Keratinocyte (primary cell): ENCODE measurements at regions not wholly inside any gene's neighbourhood (a gene's known extent, or its start where the extent isn't known, plus 50 kb on each side); places are given as distances from the start of the nearest gene placed in this dataset.

Experiments used
- DNase-seq: peaks from one replicate; pipeline ENCODE4 v3.0.0-alpha.2; 2011; ENCODE audit warnings: low read depth, missing footprints, low spot score
- FAIRE-seq: peaks from 2 replicates; lab custom pipeline; 2011; peaks lifted over from hg19 to GRCh38; lab: Jason Lieb, UNC
- H2AFZ ChIP-seq: 2 replicates; pipeline ENCODE4 v1.6.0; 2012; ENCODE audit warnings: low read length, control low read depth, inconsistent platforms; ENCODE audit not compliant: control insufficient read depth
- H3K27ac ChIP-seq: 2 replicates; pipeline ENCODE4 v1.5.1; 2011; ENCODE audit warnings: low read length; ENCODE audit not compliant: control insufficient read depth, insufficient read depth
- H3K27me3 ChIP-seq: 3 replicates; pipeline ENCODE4 v1.6.0; 2011; ENCODE audit warnings: low read length; ENCODE audit not compliant: control insufficient read depth, insufficient read depth; ENCODE audit errors: extremely low read depth
- H3K36me3 ChIP-seq, 2 experiments: 2 replicates in 1 of 2; 3 replicates in 1 of 2; pipeline ENCODE4 v1.5.1; 2011; ENCODE audit warnings: low read length in 2 of 2, mild to moderate bottlenecking in 1 of 2; ENCODE audit not compliant: control insufficient read depth in 2 of 2, insufficient read depth in 2 of 2; ENCODE audit errors: extremely low read depth in 1 of 2
- H3K4me1 ChIP-seq: 3 replicates; pipeline ENCODE4 v1.5.1; 2011; ENCODE audit warnings: low read length; ENCODE audit not compliant: control insufficient read depth, insufficient read depth; ENCODE audit errors: extremely low read depth
- H3K4me2 ChIP-seq: 3 replicates; pipeline ENCODE4 v1.6.0; 2011; ENCODE audit warnings: low read depth, low read length; ENCODE audit not compliant: control insufficient read depth, insufficient read depth; ENCODE audit errors: extremely low read depth
- H3K4me3 ChIP-seq, 3 experiments: fragments of 200-600 bp in 1 of 3; sonication (generic) in 1 of 3; 2 replicates in 2 of 3; 3 replicates in 1 of 3; pipeline ENCODE4 v1.5.1; 2011 to 2016; ENCODE audit warnings: low read length in 3 of 3, mild to moderate bottlenecking in 3 of 3, control low read depth in 2 of 3, inconsistent platforms in 1 of 3, low read depth in 1 of 3, mixed read lengths in 1 of 3, mixed run types in 1 of 3, moderate library complexity in 1 of 3; ENCODE audit not compliant: control insufficient read depth in 2 of 3, insufficient read depth in 2 of 3; ENCODE audit errors: extremely low read depth in 1 of 3
- H3K79me2 ChIP-seq: 2 replicates; pipeline ENCODE4 v1.6.0; 2012; ENCODE audit warnings: low read length; ENCODE audit not compliant: control insufficient read depth, insufficient read depth
- H3K9ac ChIP-seq: 3 replicates; pipeline ENCODE4 v1.6.0; 2011; ENCODE audit warnings: low read length; ENCODE audit not compliant: control insufficient read depth, insufficient read depth; ENCODE audit errors: extremely low read depth
- H3K9me1 ChIP-seq: 3 replicates; pipeline ENCODE4 v1.6.0; 2011; ENCODE audit warnings: low read length; ENCODE audit not compliant: control insufficient read depth, insufficient read depth; ENCODE audit errors: extremely low read depth
- H3K9me3 ChIP-seq: 2 replicates; pipeline ENCODE4 v1.5.1; 2012; ENCODE audit warnings: low read depth, low read length; ENCODE audit not compliant: control insufficient read depth
- H4K20me1 ChIP-seq: 3 replicates; pipeline ENCODE4 v1.6.0; 2011; ENCODE audit warnings: low read length; ENCODE audit not compliant: control insufficient read depth, insufficient read depth; ENCODE audit errors: extremely low read depth
- CTCF ChIP-seq, 3 experiments: IDR thresholded peaks in 1 of 3; conservative IDR thresholded peaks in 1 of 3; optimal IDR thresholded peaks in 1 of 3; 2 replicates in 2 of 3; 3 replicates in 1 of 3; pipeline versions ENCODE3 to v1.5.1; 2011; ENCODE audit warnings: low read length in 3 of 3, mild to moderate bottlenecking in 3 of 3, moderate library complexity in 2 of 3, control low read depth in 1 of 3, inconsistent platforms in 1 of 3; ENCODE audit not compliant: insufficient read depth in 2 of 3; ENCODE audit errors: extremely low read depth in 1 of 3
- EZH2 ChIP-seq: IDR thresholded peaks from one replicate; pipeline ENCODE4 v1.6.1; 2012; ENCODE audit warnings: inconsistent platforms, mild to moderate bottlenecking, low read length, moderate library complexity
- dilution Hi-C: fragments of 300-500 bp; cut with MboI; formaldehyde crosslinking; loops from one replicate; pipeline ENCODE4 v1.7.0; 2020; ENCODE audit warnings: low sequenced_read_pairs; ENCODE audit not compliant: extremely low pct_ligation_motif_present

GRCh38 chr9:89238424-89238823 is 59.8 kb upstream of the SHC3 start:
- Histone ChIP-seq H3K27ac (no peak overlapping the region), H2AFZ (no peak overlapping the region), H3K9me1 (no peaks in the 10 kb centered on the region), H3K9ac (no peak overlapping the region), H3K4me2 (no peak overlapping the region), H3K4me3 (no peak overlapping the region), H3K79me2 (no peaks in the 10 kb centered on the region), H3K36me3 (no peaks in the 10 kb centered on the region), H4K20me1 (no peaks in the 10 kb centered on the region), H3K4me1 (no peaks in the 10 kb centered on the region), H3K27me3 (peaks cover 14% of the 10 kb centered on the region), H3K9me3 (no peaks in the 10 kb centered on the region)
- FAIRE-seq (no peak), DNase-seq (no peak)
- TF ChIP-seq EZH2 (no peak), CTCF (optimal IDR thresholded peaks at IDR 0.05 in 1 of 3, IDR thresholded peaks at IDR 0.05 in 1 of 3, conservative IDR thresholded peaks at IDR 0.05 in 1 of 3; ENCODE audit: extremely low read depth in 1 of 3, insufficient read depth in 2 of 3, low read length in 3 of 3) (no peak)
- dilution Hi-C loops = no loop called here

GRCh38 chr9:89243296-89244061 is 64.9 kb upstream of the SHC3 start:
- no peak overlapping the region for H3K9ac ChIP-seq
- H3K9me3 ChIP-seq = no peaks in the 10 kb centered on the region
- no peak overlapping the region for H3K4me3 ChIP-seq
- DNase-seq (no peak), FAIRE-seq (no peak)
- dilution Hi-C loops = no loop called here
- H3K36me3 ChIP-seq = no peaks in the 10 kb centered on the region
- H3K79me2 ChIP-seq = no peaks in the 10 kb centered on the region
- H2AFZ ChIP-seq = no peak overlapping the region
- H3K4me2 ChIP-seq = no peak overlapping the region
- TF ChIP-seq CTCF (optimal IDR thresholded peaks at IDR 0.05 in 1 of 3, IDR thresholded peaks at IDR 0.05 in 1 of 3, conservative IDR thresholded peaks at IDR 0.05 in 1 of 3; ENCODE audit: extremely low read depth in 1 of 3, insufficient read depth in 2 of 3, low read length in 3 of 3) (no peak), EZH2 (no peak)
- H3K9me1 ChIP-seq = no peaks in the 10 kb centered on the region
- H3K27ac ChIP-seq = no peak overlapping the region
- peaks cover 3% of the 10 kb centered on the region for H3K4me1 ChIP-seq
- H3K27me3 ChIP-seq = no peaks in the 10 kb centered on the region
- no peaks in the 10 kb centered on the region for H4K20me1 ChIP-seq
